C4-2B (cell line): ENCODE measurements at regions not wholly inside any gene's neighbourhood (a gene's known extent, or its start where the extent isn't known, plus 50 kb on each side); places are given as distances from the start of the nearest gene placed in this dataset.

Experiments used
- H3K27ac ChIP-seq: fragments of 450-650 bp; 2 replicates; pipeline ENCODE4 v1.5.1; 2017
- CTCF ChIP-seq: fragments of 450-650 bp; conservative IDR thresholded peaks from 2 replicates; pipeline ENCODE4 v1.5.1; 2017; ENCODE audit warnings: mild to moderate bottlenecking
- ZFX ChIP-seq: fragments of 450-650 bp; IDR thresholded peaks from 2 replicates; pipeline ENCODE4 v1.6.1; 2017

- no peak overlapping the region for H3K27ac ChIP-seq
Measured at GRCh38 chr2:64313398-64313723, 140.6 kb upstream of the LGALSL start.

GRCh38 chr2:64315291-64315960 lies 138.5 kb upstream of the LGALSL start:
- H3K27ac ChIP-seq, result no peak overlapping the region
- TF ChIP-seq ZFX (no peak), CTCF (no peak)

More at GRCh38 chr2:64313398-64313723, 140.6 kb upstream of the LGALSL start:
- TF ChIP-seq CTCF, result no peak
- no peak for TF ChIP-seq ZFX

- TF ChIP-seq ZFX (no peak), CTCF (no peak)
- no peak overlapping the region for H3K27ac ChIP-seq
Measured at GRCh38 chr2:64317707-64318475, 136.1 kb upstream of the LGALSL start.

- no peak for TF ChIP-seq CTCF
- no peak for TF ChIP-seq ZFX
- no peak overlapping the region for H3K27ac ChIP-seq
Measured at GRCh38 chr2:64318476-64318748, 135.6 kb upstream of the LGALSL start.

GRCh38 chr2:64319896-64320295 lies 134.1 kb upstream of the LGALSL start:
- TF ChIP-seq ZFX (no peak), CTCF (no peak)
- H3K27ac ChIP-seq, result no peak overlapping the region

GRCh38 chr2:64322433-64322832 lies 131.5 kb upstream of the LGALSL start:
- TF ChIP-seq CTCF, result no peak
- no peak for TF ChIP-seq ZFX
- H3K27ac ChIP-seq, result peak overlapping the region; percentile 53

- TF ChIP-seq ZFX (no peak), CTCF (no peak)
- H3K27ac ChIP-seq, result peak overlapping the region; percentile 53
Measured at GRCh38 chr2:64323197-64323596, 130.8 kb upstream of the LGALSL start.
